ENCODE measurements at regions not wholly inside any gene's neighbourhood (a gene's known extent, or its start where the extent isn't known, plus 50 kb on each side); places are given as distances from the start of the nearest gene placed in this dataset.

- H3K4me1 Mint-ChIP-seq (ENCODE audit: insufficient read depth, unreplicated experiment), result no peaks in the 10 kb centered on the region
- intact Hi-C loops (cut with micrococcal nuclease), result loop anchor here (1.0 kb wide), 1 partner anchor 183 kb away; no protein-coding TSS in a partner anchor
- DNase-seq (ENCODE audit: unreplicated experiment), result peak; percentile 38
- ChIA-PET CTCF (interaction anchor here (0.6 to 1.4 kb wide), 6 partner anchors 10 to 211 kb away, joined by 3 to 5 read pairs (median 4); no protein-coding TSS in a partner anchor), POLR2A (interaction anchor here (1.0 kb wide), 1 partner anchor 12 kb away, joined by 3 read pairs; no protein-coding TSS in a partner anchor)
- peak; percentile 47 for TF ChIP-seq CTCF (IDR thresholded peaks at IDR 0.05; ENCODE audit: unreplicated experiment)
- H3K27ac Mint-ChIP-seq (ENCODE audit: low read depth, unreplicated experiment), result no peak overlapping the region
- H3K36me3 Mint-ChIP-seq (ENCODE audit: insufficient read depth, unreplicated experiment), result no peaks in the 10 kb centered on the region
- no TSS peak for BruUV-seq (replicated peaks)
- peaks cover 6% of the 10 kb centered on the region for H3K9me3 Mint-ChIP-seq (ENCODE audit: unreplicated experiment)
- peaks cover 15% of the 10 kb centered on the region for H3K27me3 Mint-ChIP-seq (ENCODE audit: insufficient read depth, unreplicated experiment)
- H3K4me3 Mint-ChIP-seq (ENCODE audit: unreplicated experiment), result no peak overlapping the region
Measured at GRCh38 chrX:55342533-55343501, 78.1 kb upstream of the PAGE3 start.

GRCh38 chrX:55356609-55357008, 91.9 kb upstream of the PAGE3 start:
- CTCF ChIA-PET, result no interaction called here
- Mint-ChIP-seq H3K4me3 (ENCODE audit: unreplicated experiment) (no peak overlapping the region), H3K4me1 (ENCODE audit: insufficient read depth, unreplicated experiment) (no peaks in the 10 kb centered on the region), H3K27ac (ENCODE audit: low read depth, unreplicated experiment) (no peak overlapping the region), H3K27me3 (ENCODE audit: insufficient read depth, unreplicated experiment) (peaks cover 16% of the 10 kb centered on the region), H3K36me3 (ENCODE audit: insufficient read depth, unreplicated experiment) (no peaks in the 10 kb centered on the region), H3K9me3 (ENCODE audit: unreplicated experiment) (peaks cover 17% of the 10 kb centered on the region)
- no peak for DNase-seq (ENCODE audit: unreplicated experiment)
- intact Hi-C loops (cut with micrococcal nuclease), result no loop called here
- POLR2A ChIA-PET, result no interaction called here
- no peak for TF ChIP-seq CTCF (IDR thresholded peaks at IDR 0.05; ENCODE audit: unreplicated experiment)
- BruUV-seq (replicated peaks), result no TSS peak

GRCh38 chrX:55357236-55357635, 92.5 kb upstream of the PAGE3 start:
- no peak for TF ChIP-seq CTCF (IDR thresholded peaks at IDR 0.05; ENCODE audit: unreplicated experiment)
- no peak overlapping the region for H3K27ac Mint-ChIP-seq (ENCODE audit: low read depth, unreplicated experiment)
- no peaks in the 10 kb centered on the region for H3K4me1 Mint-ChIP-seq (ENCODE audit: insufficient read depth, unreplicated experiment)
- POLR2A ChIA-PET, result no interaction called here
- CTCF ChIA-PET, result no interaction called here
- H3K4me3 Mint-ChIP-seq (ENCODE audit: unreplicated experiment), result no peak overlapping the region
- peaks cover 17% of the 10 kb centered on the region for H3K9me3 Mint-ChIP-seq (ENCODE audit: unreplicated experiment)
- intact Hi-C loops (cut with micrococcal nuclease), result no loop called here
- DNase-seq (ENCODE audit: unreplicated experiment), result no peak
- BruUV-seq (replicated peaks), result no TSS peak
- H3K27me3 Mint-ChIP-seq (ENCODE audit: insufficient read depth, unreplicated experiment), result peaks cover 16% of the 10 kb centered on the region
- H3K36me3 Mint-ChIP-seq (ENCODE audit: insufficient read depth, unreplicated experiment), result no peaks in the 10 kb centered on the region

- Mint-ChIP-seq H3K36me3 (ENCODE audit: insufficient read depth, unreplicated experiment) (no peaks in the 10 kb centered on the region), H3K4me1 (ENCODE audit: insufficient read depth, unreplicated experiment) (no peaks in the 10 kb centered on the region), H3K27me3 (ENCODE audit: insufficient read depth, unreplicated experiment) (peaks cover 27% of the 10 kb centered on the region), H3K4me3 (ENCODE audit: unreplicated experiment) (no peak overlapping the region), H3K27ac (ENCODE audit: low read depth, unreplicated experiment) (no peak overlapping the region), H3K9me3 (ENCODE audit: unreplicated experiment) (peaks cover 34% of the 10 kb centered on the region)
- no TSS peak for BruUV-seq (replicated peaks)
- no peak for DNase-seq (ENCODE audit: unreplicated experiment)
- ChIA-PET CTCF (no interaction called here), POLR2A (no interaction called here)
- TF ChIP-seq CTCF (IDR thresholded peaks at IDR 0.05; ENCODE audit: unreplicated experiment), result no peak
- intact Hi-C loops (cut with micrococcal nuclease), result no loop called here
Measured at GRCh38 chrX:55379396-55379795, 72.5 kb upstream of the MAGEH1 start.
